H1 (cell line): ENCODE measurements at regions not wholly inside any gene's neighbourhood (a gene's known extent, or its start where the extent isn't known, plus 50 kb on each side); places are given as distances from the start of the nearest gene placed in this dataset.

Experiments used
- CTCF ChIA-PET: fragments of 300-600 bp; sonication (Branson Sonifier 250); formaldehyde crosslinking; loops from one replicate; lab custom pipeline; 2021; ENCODE audit not compliant: partially characterized antibody; lab: Charles Lee
- POLR2A ChIA-PET: fragments of 300-600 bp; sonication (Branson Sonifier 250); formaldehyde crosslinking; loops from one replicate; lab custom pipeline; 2021; ENCODE audit warnings: inconsistent platforms; ENCODE audit not compliant: partially characterized antibody; lab: Charles Lee
- DNase-seq, 2 experiments: peaks; one replicate each; pipeline versions ENCODE4 v3.0.0 to v3.0.0-alpha.2; 2010 to 2022; ENCODE audit warnings: low spot score in 2 of 2, low read depth in 1 of 2, mixed read lengths in 1 of 2
- FAIRE-seq: peaks from 2 replicates; lab custom pipeline; 2011; peaks lifted over from hg19 to GRCh38; lab: Jason Lieb, UNC
- H2AFZ ChIP-seq: 2 replicates; pipeline ENCODE4 v1.8.1; 2012; ENCODE audit warnings: low read length, inconsistent platforms
- H2AK5ac ChIP-seq: 2 replicates; pipeline ENCODE4 v1.6.1; 2013; ENCODE audit warnings: low read depth, low read length
- H2BK120ac ChIP-seq: replicated peaks from 2 replicates; pipeline ENCODE3; 2013; ENCODE audit warnings: low read depth, low read length, inconsistent platforms
- H2BK12ac ChIP-seq: 2 replicates; pipeline ENCODE4 v1.6.1; 2013; ENCODE audit warnings: low read depth, low read length
- H2BK15ac ChIP-seq: 2 replicates; pipeline ENCODE4 v1.6.1; 2013; ENCODE audit warnings: low read length
- H2BK20ac ChIP-seq: 2 replicates; pipeline ENCODE4 v1.6.1; 2013; ENCODE audit warnings: low read length
- H2BK5ac ChIP-seq: 2 replicates; pipeline ENCODE4 v1.6.1; 2013; ENCODE audit warnings: low read depth, low read length
- H3K14ac ChIP-seq: 2 replicates; pipeline ENCODE4 v1.6.1; 2013; ENCODE audit warnings: inconsistent platforms; ENCODE audit not compliant: insufficient read length
- H3K18ac ChIP-seq: 2 replicates; pipeline ENCODE4 v1.6.1; 2013; ENCODE audit warnings: low read length; ENCODE audit errors: extremely low read depth
- H3K23ac ChIP-seq: 2 replicates; pipeline ENCODE4 v1.6.1; 2013; ENCODE audit warnings: inconsistent platforms; ENCODE audit not compliant: insufficient read length
- H3K23me2 ChIP-seq: 2 replicates; pipeline ENCODE4 v1.6.1; 2013; ENCODE audit warnings: low read depth, low read length
- H3K27ac ChIP-seq: 2 replicates; pipeline ENCODE4 v1.6.1; 2011; ENCODE audit warnings: low read depth, low read length, inconsistent platforms
- H3K27me3 ChIP-seq, 4 experiments: replicated peaks in 1 of 4; 1 replicate in 1 of 4; 2 replicates in 3 of 4; pipeline versions ENCODE4 v1.6.1 to v1.8.1; 2011 to 2013; ENCODE audit warnings: low read length in 3 of 4, mild to moderate bottlenecking in 3 of 4, inconsistent platforms in 2 of 4, mixed read lengths in 2 of 4, moderate library complexity in 1 of 4; ENCODE audit not compliant: control insufficient read depth in 3 of 4, insufficient read depth in 3 of 4; ENCODE audit errors: extremely low read depth in 1 of 4
- H3K36me3 ChIP-seq, 4 experiments: 2 replicates each; pipeline versions ENCODE4 v1.6.1 to v1.8.1; 2011 to 2013; ENCODE audit warnings: mild to moderate bottlenecking in 4 of 4, low read length in 3 of 4, moderate library complexity in 2 of 4, control low read depth in 1 of 4, inconsistent platforms in 1 of 4; ENCODE audit not compliant: insufficient read depth in 4 of 4, control insufficient read depth in 2 of 4
- H3K4ac ChIP-seq: replicated peaks from 2 replicates; pipeline ENCODE3; 2013; ENCODE audit warnings: low read length, low read depth, mixed read lengths, inconsistent platforms; ENCODE audit not compliant: insufficient read length
- H3K4me1 ChIP-seq, 4 experiments: replicated peaks in 1 of 4; 1 replicate in 1 of 4; 2 replicates in 3 of 4; pipeline versions ENCODE4 v1.6.1 to v1.8.1; 2011 to 2013; ENCODE audit warnings: low read length in 3 of 4, inconsistent platforms in 2 of 4, mixed read lengths in 1 of 4; ENCODE audit not compliant: insufficient read depth in 4 of 4, control insufficient read depth in 3 of 4
- H3K4me2 ChIP-seq, 2 experiments: 2 replicates each; pipeline versions ENCODE4 v1.6.1 to v1.8.1; 2011 to 2013; ENCODE audit warnings: low read depth in 2 of 2, low read length in 2 of 2, control low read depth in 1 of 2, inconsistent platforms in 1 of 2, mild to moderate bottlenecking in 1 of 2; ENCODE audit not compliant: insufficient read depth in 1 of 2
- H3K4me3 ChIP-seq, 4 experiments: fragments of 200-600, 300-600 bp in 1 of 4; sonication (generic), shearing (Covaris generic), sonication (Bioruptor Twin) in 1 of 4; 2 replicates each; pipeline versions ENCODE4 v1.5.1 to v1.8.1; 2011 to 2016; ENCODE audit warnings: low read length in 4 of 4, low read depth in 3 of 4, control low read depth in 2 of 4, inconsistent platforms in 2 of 4, mild to moderate bottlenecking in 2 of 4, mixed read lengths in 1 of 4, moderate library complexity in 1 of 4; ENCODE audit not compliant: insufficient read depth in 2 of 4; ENCODE audit errors: extremely low read depth in 1 of 4
- H3K56ac ChIP-seq: replicated peaks from 2 replicates; pipeline ENCODE3; 2013; ENCODE audit warnings: low read depth, mild to moderate bottlenecking, mixed read lengths, low read length, inconsistent platforms; ENCODE audit not compliant: insufficient read length
- H3K79me1 ChIP-seq: 2 replicates; pipeline ENCODE4 v1.6.1; 2013; ENCODE audit warnings: low read depth, low read length, control low read depth
- H3K79me2 ChIP-seq, 2 experiments: 2 replicates each; pipeline versions ENCODE4 v1.6.1 to v1.8.1; 2012 to 2013; ENCODE audit warnings: low read length in 2 of 2, mild to moderate bottlenecking in 2 of 2, inconsistent platforms in 1 of 2; ENCODE audit not compliant: insufficient read depth in 2 of 2, control insufficient read depth in 1 of 2
- H3K9ac ChIP-seq, 4 experiments: replicated peaks in 1 of 4; 1 replicate in 1 of 4; 2 replicates in 3 of 4; pipeline versions ENCODE4 v1.6.1 to v1.8.1; 2011 to 2013; ENCODE audit warnings: low read depth in 3 of 4, low read length in 3 of 4, control low read depth in 2 of 4, mild to moderate bottlenecking in 2 of 4, moderate library complexity in 2 of 4, inconsistent platforms in 1 of 4; ENCODE audit errors: extremely low read depth in 1 of 4
- H3K9me3 ChIP-seq, 2 experiments: 2 replicates each; pipeline versions ENCODE4 v1.6.1 to v1.8.1; 2012 to 2013; ENCODE audit warnings: mild to moderate bottlenecking in 2 of 2, moderate library complexity in 2 of 2, control low read depth in 1 of 2, inconsistent platforms in 1 of 2, low read depth in 1 of 2, low read length in 1 of 2, mixed read lengths in 1 of 2; ENCODE audit not compliant: insufficient read depth in 2 of 2
- H4K20me1 ChIP-seq, 2 experiments: replicated peaks in 1 of 2; 2 replicates each; pipeline versions ENCODE3 to v1.8.1; 2011 to 2013; ENCODE audit warnings: inconsistent platforms in 2 of 2, low read length in 2 of 2, mild to moderate bottlenecking in 1 of 2; ENCODE audit not compliant: insufficient read depth in 2 of 2, control insufficient read depth in 1 of 2
- H4K5ac ChIP-seq: 2 replicates; pipeline ENCODE4 v1.6.1; 2013; ENCODE audit warnings: low read length, low read depth, mixed read lengths, inconsistent platforms; ENCODE audit not compliant: insufficient read length
- H4K8ac ChIP-seq: 2 replicates; pipeline ENCODE4 v1.8.0; 2013; ENCODE audit warnings: mild to moderate bottlenecking, moderate library complexity, low read length, inconsistent platforms; ENCODE audit not compliant: insufficient read depth; ENCODE audit errors: extremely low read depth
- H4K91ac ChIP-seq: replicated peaks from 2 replicates; pipeline ENCODE3; 2013; ENCODE audit warnings: low read length, mixed read lengths, inconsistent platforms; ENCODE audit not compliant: insufficient read length
- ASH2L ChIP-seq: fragments of 200-600, 300-600 bp; sonication (generic); IDR thresholded peaks from one replicate; pipeline ENCODE4 v1.7.1; 2017; ENCODE audit warnings: low read length
- EZH2 ChIP-seq: fragments of 200-600 bp; sonication (generic); IDR thresholded peaks from 2 replicates; pipeline ENCODE4 v1.7.1; 2012; ENCODE audit warnings: low read depth, mild to moderate bottlenecking, moderate library complexity, low read length, inconsistent platforms; ENCODE audit not compliant: severe bottlenecking
- RNF2 ChIP-seq: fragments of 200-900, 300-1000 bp; sonication (generic); IDR thresholded peaks from 2 replicates; pipeline ENCODE4 v1.7.1; 2016; ENCODE audit warnings: borderline replicate concordance, low read depth, mild to moderate bottlenecking, antibody characterized with exemption, low read length; ENCODE audit not compliant: poor library complexity, severe bottlenecking; ENCODE audit errors: missing control alignments
- SP1 ChIP-seq: IDR thresholded peaks from 2 replicates; pipeline ENCODE4 v1.6.1; 2011; ENCODE audit warnings: low read depth, low read length
- WGBS, 2 experiments: shearing (Covaris generic) in 1 of 2; methylation state at CpG; one replicate each; pipeline versions ENCODE4 v1.1.6 to v1.1.7; 2013 to 2015; ENCODE audit warnings: low lambda C conversion rate in 2 of 2, mixed read lengths in 2 of 2, inconsistent platforms in 1 of 2, low coverage in 1 of 2, missing lambda C conversion rate in 1 of 2; ENCODE audit not compliant: insufficient replicate concordance in 2 of 2, insufficient coverage in 1 of 2, insufficient read length in 1 of 2; ENCODE audit errors: extremely low coverage in 1 of 2, missing lambda C conversion rate in 1 of 2; 5-methylcytosine and 5-hydroxymethylcytosine counted together
- TF ChIP-seq, protein P1 (sequence below): IDR thresholded peaks from 2 replicates; pipeline ENCODE4 v1.6.1; 2011; ENCODE audit warnings: low read depth, mild to moderate bottlenecking, low read length; ENCODE audit not compliant: insufficient read depth

DNA sequence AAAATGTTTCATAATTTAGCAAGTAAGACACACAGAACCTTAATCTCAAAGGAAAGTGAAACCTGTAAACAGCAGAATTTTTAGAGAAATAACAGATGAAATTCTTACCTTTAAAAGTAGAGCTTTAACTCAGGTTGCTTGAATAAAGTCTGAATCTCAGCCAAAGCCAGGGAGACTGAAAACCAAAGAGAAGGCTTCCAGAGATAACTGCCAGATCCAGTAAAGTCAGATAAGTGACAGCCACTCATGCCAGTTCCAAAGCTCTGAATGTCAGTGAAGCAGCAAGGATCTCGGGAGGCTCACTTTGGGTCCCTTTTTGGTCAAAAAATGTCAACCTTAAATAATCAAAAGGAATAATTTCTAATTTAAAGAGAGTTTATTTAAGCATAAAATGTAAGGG is 199.9 kb upstream of the CHRM3 start:
- FAIRE-seq (no peak), DNase-seq (no peak)
- Histone ChIP-seq H4K91ac (no peak overlapping the region), H2BK12ac (no peak overlapping the region), H3K27me3 (no peaks in the 10 kb centered on the region), H3K4me2 (no peak overlapping the region), H3K36me3 (no peaks in the 10 kb centered on the region), H2AFZ (no peak overlapping the region), H3K4me1 (no peaks in the 10 kb centered on the region), H3K9ac (no peak overlapping the region), H2BK15ac (no peak overlapping the region), H2AK5ac (no peak overlapping the region), H3K23ac (no peak overlapping the region), H2BK5ac (no peak overlapping the region), H3K4me3 (no peak overlapping the region), H3K14ac (no peak overlapping the region), H2BK120ac (no peak overlapping the region), H3K18ac (no peak overlapping the region), H4K8ac (no peak overlapping the region), H4K20me1 (no peaks in the 10 kb centered on the region), H3K4ac (no peak overlapping the region), H4K5ac (no peak overlapping the region), H3K27ac (no peak overlapping the region), H3K9me3 (no peaks in the 10 kb centered on the region), H3K79me2 (no peaks in the 10 kb centered on the region), H3K23me2 (no peaks in the 10 kb centered on the region), H3K79me1 (no peaks in the 10 kb centered on the region), H3K56ac (no peak overlapping the region), H2BK20ac (no peak overlapping the region)
- WGBS, 2 experiments = 82% methylated on average over 1 of the region's 1 CpG; no CpG with 5 or more reads in 1 of the 2 experiments
- ChIA-PET CTCF (no interaction called here), POLR2A (no interaction called here)
- no peak for TF ChIP-seq ASH2L
- TF ChIP-seq RNF2 = no peak
- TF ChIP-seq SP1 = no peak
- TF ChIP-seq, protein P1, sequence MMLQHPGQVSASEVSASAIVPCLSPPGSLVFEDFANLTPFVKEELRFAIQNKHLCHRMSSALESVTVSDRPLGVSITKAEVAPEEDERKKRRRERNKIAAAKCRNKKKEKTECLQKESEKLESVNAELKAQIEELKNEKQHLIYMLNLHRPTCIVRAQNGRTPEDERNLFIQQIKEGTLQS = no peak
- TF ChIP-seq EZH2 = no peak
